ENCODE measurements at regions not wholly inside any gene's neighbourhood (a gene's known extent, or its start where the extent isn't known, plus 50 kb on each side); places are given as distances from the start of the nearest gene placed in this dataset.

GRCh38 chr2:201961401-201961800, 72.3 kb upstream of the FZD7 start:
- no peak for TF ChIP-seq CTCF (IDR thresholded peaks at IDR 0.05)
- TF ChIP-seq POLR2A (IDR thresholded peaks at IDR 0.05), result no peak

All from transverse colon (tissue), 3 donors.